Activated CD8-positive, alpha-beta T cell treated with anti-CD3 and anti-CD28 coated beads for 36 hours (primary cell): ENCODE measurements at regions not wholly inside any gene's neighbourhood (a gene's known extent, or its start where the extent isn't known, plus 50 kb on each side); places are given as distances from the start of the nearest gene placed in this dataset.

Source experiments
- ATAC-seq: fragments of 200-7000 bp; cut with Tn5 transposase; one replicate; pipeline ENCODE4 v1.10.0; 2021; ENCODE audit warnings: mild to moderate bottlenecking, moderate library complexity
- CTCF ChIA-PET: fragments of 350-600 bp; sonication (Branson Sonifier 250); formaldehyde crosslinking; loops from one replicate; lab custom pipeline; 2021; ENCODE audit warnings: antibody characterized with exemption; lab: Charles Lee
- POLR2A ChIA-PET: fragments of 350-600 bp; sonication (Branson Sonifier 250); formaldehyde crosslinking; loops from one replicate; lab custom pipeline; 2021; ENCODE audit warnings: antibody characterized with exemption; lab: Charles Lee
- DNase-seq: peaks from one replicate; pipeline ENCODE4 v3.0.0-alpha.2; 2020
- H3K27ac Mint-ChIP-seq: one replicate; pipeline ENCODE4 v1.8.0; 2021; ENCODE audit warnings: mild to moderate bottlenecking, mixed read lengths
- H3K27me3 Mint-ChIP-seq: one replicate; pipeline ENCODE4 v1.8.0; 2021; ENCODE audit warnings: mixed read lengths
- H3K36me3 Mint-ChIP-seq: one replicate; pipeline ENCODE4 v1.8.0; 2021; ENCODE audit warnings: low read depth, mixed read lengths
- H3K4me1 Mint-ChIP-seq: one replicate; pipeline ENCODE4 v1.8.0; 2021; ENCODE audit warnings: low read depth, mixed read lengths
- H3K4me3 Mint-ChIP-seq: one replicate; pipeline ENCODE4 v1.8.0; 2021; ENCODE audit warnings: mild to moderate bottlenecking, moderate library complexity, mixed read lengths
- H3K9me3 Mint-ChIP-seq: one replicate; pipeline ENCODE4 v1.8.0; 2021; ENCODE audit warnings: mixed read lengths
- intact Hi-C: fragments of 100-400 bp; cut with micrococcal nuclease; formaldehyde crosslinking; loops from one replicate; pipeline ENCODE4 v1.10.0; 2022
- TF ChIP-seq, protein P1 (sequence below): fragments of 200-600 bp; IDR thresholded peaks from one replicate; pipeline ENCODE4 v1.8.0; 2022; ENCODE audit warnings: antibody characterized with exemption, mild to moderate bottlenecking

GRCh38 chr4:79850626-79851025, 222.4 kb downstream of the ANTXR2 start:
- intact Hi-C loops, result no loop called here
- TF ChIP-seq, protein P1, sequence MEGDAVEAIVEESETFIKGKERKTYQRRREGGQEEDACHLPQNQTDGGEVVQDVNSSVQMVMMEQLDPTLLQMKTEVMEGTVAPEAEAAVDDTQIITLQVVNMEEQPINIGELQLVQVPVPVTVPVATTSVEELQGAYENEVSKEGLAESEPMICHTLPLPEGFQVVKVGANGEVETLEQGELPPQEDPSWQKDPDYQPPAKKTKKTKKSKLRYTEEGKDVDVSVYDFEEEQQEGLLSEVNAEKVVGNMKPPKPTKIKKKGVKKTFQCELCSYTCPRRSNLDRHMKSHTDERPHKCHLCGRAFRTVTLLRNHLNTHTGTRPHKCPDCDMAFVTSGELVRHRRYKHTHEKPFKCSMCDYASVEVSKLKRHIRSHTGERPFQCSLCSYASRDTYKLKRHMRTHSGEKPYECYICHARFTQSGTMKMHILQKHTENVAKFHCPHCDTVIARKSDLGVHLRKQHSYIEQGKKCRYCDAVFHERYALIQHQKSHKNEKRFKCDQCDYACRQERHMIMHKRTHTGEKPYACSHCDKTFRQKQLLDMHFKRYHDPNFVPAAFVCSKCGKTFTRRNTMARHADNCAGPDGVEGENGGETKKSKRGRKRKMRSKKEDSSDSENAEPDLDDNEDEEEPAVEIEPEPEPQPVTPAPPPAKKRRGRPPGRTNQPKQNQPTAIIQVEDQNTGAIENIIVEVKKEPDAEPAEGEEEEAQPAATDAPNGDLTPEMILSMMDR, result no peak
- POLR2A ChIA-PET, result no interaction called here
- H3K27ac Mint-ChIP-seq, result no peak overlapping the region
- H3K36me3 Mint-ChIP-seq, result no peaks in the 10 kb centered on the region
- H3K9me3 Mint-ChIP-seq, result no peaks in the 10 kb centered on the region
- no peak for ATAC-seq
- CTCF ChIA-PET, result no interaction called here
- H3K4me1 Mint-ChIP-seq, result peaks cover 2% of the 10 kb centered on the region
- no peak for DNase-seq
- no peaks in the 10 kb centered on the region for H3K27me3 Mint-ChIP-seq
- no peak overlapping the region for H3K4me3 Mint-ChIP-seq

- DNase-seq (no peak), ATAC-seq (no peak)
- Mint-ChIP-seq H3K9me3 (peaks cover 6% of the 10 kb centered on the region), H3K27me3 (no peaks in the 10 kb centered on the region), H3K4me3 (no peak overlapping the region), H3K4me1 (peaks cover 2% of the 10 kb centered on the region), H3K27ac (no peak overlapping the region), H3K36me3 (no peaks in the 10 kb centered on the region)
- ChIA-PET POLR2A (no interaction called here), CTCF (no interaction called here)
- TF ChIP-seq, protein P1, result no peak
- intact Hi-C loops, result no loop called here
These were observed 224.7 kb downstream of the ANTXR2 start for GRCh38 chr4:79848329-79848728.

DNA sequence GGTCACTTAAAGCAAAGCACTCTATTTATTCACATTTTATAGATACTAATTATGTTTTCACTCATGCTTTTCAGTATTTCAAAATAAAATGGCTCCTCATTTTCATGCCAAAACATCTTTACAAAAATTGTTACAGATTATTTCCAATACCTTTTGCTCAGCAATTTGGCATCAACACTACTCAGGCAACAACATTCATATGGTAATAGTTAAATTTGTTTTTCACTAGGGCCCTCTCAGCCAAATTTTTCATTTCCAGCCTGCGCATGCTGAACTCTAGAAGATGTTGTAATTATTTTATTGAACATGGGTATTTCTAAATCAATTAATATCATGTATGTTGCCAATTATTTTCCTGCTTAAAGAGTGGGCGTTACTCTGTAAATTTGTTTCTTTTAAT, 225.6 kb downstream of the ANTXR2 start:
- H3K4me3 Mint-ChIP-seq, result no peak overlapping the region
- POLR2A ChIA-PET, result no interaction called here

DNA sequence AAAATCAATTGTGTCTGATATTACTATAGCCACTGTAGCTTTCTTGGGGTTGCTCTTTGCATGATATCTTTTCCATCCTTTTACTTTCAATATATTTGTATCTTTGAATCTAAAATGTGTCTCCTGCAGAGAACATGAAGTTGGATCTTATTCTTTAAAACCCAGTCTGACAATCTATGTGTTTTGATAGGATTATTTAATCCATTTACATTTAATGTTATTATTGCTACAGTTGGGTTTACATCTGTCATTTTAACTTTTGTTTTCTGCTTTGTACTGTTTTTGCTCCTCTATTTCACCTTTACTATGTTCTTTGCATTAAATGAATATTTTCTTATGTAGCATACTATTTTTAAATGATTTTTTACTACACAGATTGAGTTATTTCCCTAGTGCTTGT, 230.9 kb downstream of the ANTXR2 start:
- no peak for ATAC-seq
- H3K4me1 Mint-ChIP-seq, result no peaks in the 10 kb centered on the region
- POLR2A ChIA-PET, result no interaction called here
- H3K27me3 Mint-ChIP-seq, result no peaks in the 10 kb centered on the region
- H3K36me3 Mint-ChIP-seq, result no peaks in the 10 kb centered on the region
- TF ChIP-seq, protein P1, result no peak
- no peak overlapping the region for H3K27ac Mint-ChIP-seq
- H3K4me3 Mint-ChIP-seq, result no peak overlapping the region
- CTCF ChIA-PET, result no interaction called here
- intact Hi-C loops, result no loop called here
- H3K9me3 Mint-ChIP-seq, result peaks cover 14% of the 10 kb centered on the region
- no peak for DNase-seq

More for the DNA sequence above, 225.6 kb downstream of the ANTXR2 start:
- CTCF ChIA-PET, result no interaction called here
- H3K9me3 Mint-ChIP-seq, result peaks cover 11% of the 10 kb centered on the region
- no peak for ATAC-seq
- H3K27ac Mint-ChIP-seq, result no peak overlapping the region
- peaks cover 2% of the 10 kb centered on the region for H3K4me1 Mint-ChIP-seq
- no peaks in the 10 kb centered on the region for H3K36me3 Mint-ChIP-seq
- H3K27me3 Mint-ChIP-seq, result no peaks in the 10 kb centered on the region
- DNase-seq, result no peak
- TF ChIP-seq, protein P1, result no peak
- intact Hi-C loops, result no loop called here

- intact Hi-C loops, result no loop called here
- ChIA-PET CTCF (no interaction called here), POLR2A (no interaction called here)
- H3K27ac Mint-ChIP-seq, result no peak overlapping the region
- no peak for ATAC-seq
- no peak for DNase-seq
- H3K4me3 Mint-ChIP-seq, result no peak overlapping the region
- H3K4me1 Mint-ChIP-seq, result peaks cover 9% of the 10 kb centered on the region
- TF ChIP-seq, protein P1, result no peak
- no peaks in the 10 kb centered on the region for H3K36me3 Mint-ChIP-seq
- H3K9me3 Mint-ChIP-seq, result no peaks in the 10 kb centered on the region
- H3K27me3 Mint-ChIP-seq, result peaks cover 3% of the 10 kb centered on the region
These were observed 239.2 kb downstream of the ANTXR2 start for GRCh38 chr4:79833857-79834256.
